Stimulated activated CD8-positive, alpha-beta memory T cell treated with anti-CD3 and anti-CD28 coated beads, Interleukin-7, amount 100 ng/mL, for 4 hours (primary cell): ENCODE measurements at regions not wholly inside any gene's neighbourhood (a gene's known extent, or its start where the extent isn't known, plus 50 kb on each side); places are given as distances from the start of the nearest gene placed in this dataset.

Experiments used
- DNase-seq, 2 donors: peaks; one replicate each; pipeline ENCODE4 v3.0.0-alpha.2; 2020; ENCODE audit warnings: low read depth in 2 of 2

DNA sequence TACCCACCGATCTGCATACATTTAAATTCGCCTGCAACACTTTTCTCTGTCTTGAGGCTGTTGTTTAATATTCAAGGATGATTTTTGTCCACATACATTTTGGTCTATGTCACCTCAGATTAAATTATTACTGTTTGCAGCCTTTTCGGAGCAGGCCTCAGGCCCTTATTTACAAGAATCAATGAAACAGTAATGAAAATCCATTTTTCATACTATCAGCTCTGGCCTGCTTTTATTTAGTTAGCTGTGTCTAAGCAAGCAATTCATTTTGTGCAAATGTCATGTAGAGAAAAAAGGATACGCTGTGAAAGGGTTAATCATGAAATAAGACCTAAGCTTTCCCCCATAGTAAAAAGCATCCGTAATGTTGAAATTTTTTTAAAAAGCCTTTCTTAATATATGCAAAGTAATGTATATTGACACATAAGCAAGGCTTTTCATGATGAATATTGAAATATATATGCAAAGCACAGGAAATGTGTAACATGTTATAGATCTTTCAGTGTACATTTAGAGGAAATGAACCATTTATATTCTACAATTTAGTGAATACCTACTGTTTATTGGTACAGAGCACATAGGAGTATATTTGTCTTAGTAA is 1135.3 kb upstream of the ZEB2 start:
- DNase-seq = no peak

DNA sequence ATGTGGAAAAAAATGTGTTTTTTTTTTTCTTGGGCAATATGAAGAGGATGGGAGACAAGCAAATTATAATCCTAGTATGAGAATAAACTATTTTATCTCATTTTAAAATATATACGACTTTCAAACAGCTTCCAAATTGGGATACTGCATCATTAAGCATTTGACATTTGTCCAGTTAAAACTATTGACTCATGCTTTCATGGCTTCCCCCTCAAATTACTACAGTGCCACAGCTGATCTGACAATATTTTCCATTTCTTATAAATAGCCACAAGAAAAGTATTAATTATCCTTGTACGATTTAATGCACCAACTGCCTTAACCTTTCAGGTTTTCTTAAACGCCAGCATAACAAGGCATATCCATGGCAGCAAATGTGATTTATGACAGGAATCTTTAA is 1134.8 kb upstream of the ZEB2 start:
- DNase-seq = no peak

DNA sequence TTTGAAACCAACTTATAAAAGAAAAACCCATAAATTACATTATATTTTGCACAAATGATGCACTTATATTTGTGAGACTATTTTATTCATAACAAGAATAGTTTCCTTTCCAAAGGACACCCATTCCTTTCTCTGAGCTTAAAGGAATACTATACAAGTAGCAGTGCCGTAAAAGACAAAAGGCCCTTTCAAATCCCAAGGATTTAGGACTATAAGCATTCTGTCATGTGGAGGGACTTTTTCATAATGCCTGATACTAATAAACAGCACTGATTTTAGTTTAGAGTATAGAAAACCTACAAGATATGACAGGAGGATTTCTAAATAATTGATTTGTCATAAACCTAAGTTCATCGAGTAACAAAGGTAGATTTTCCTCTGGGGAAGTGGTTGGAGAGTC is 1134.2 kb upstream of the ZEB2 start:
- DNase-seq = no peak

DNA sequence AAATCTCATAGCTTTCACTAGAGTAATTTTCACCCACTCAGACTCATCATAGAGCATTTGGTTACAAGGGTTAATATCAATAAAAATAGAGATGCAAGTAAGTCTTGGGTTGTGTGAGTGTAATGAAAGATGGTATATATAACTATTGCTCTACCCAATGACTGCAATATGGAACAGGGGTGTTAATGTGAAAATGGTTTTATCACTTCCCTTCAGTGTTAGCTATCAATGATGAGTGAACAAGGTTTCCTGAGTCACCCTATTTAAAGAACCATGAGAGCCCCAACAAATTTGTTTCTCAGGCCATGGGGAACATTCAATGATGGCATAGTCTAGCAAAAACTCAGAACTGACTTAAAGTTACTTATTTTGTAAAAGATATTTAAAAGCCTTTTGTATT is 1133.6 kb upstream of the ZEB2 start:
- no peak for DNase-seq

DNA sequence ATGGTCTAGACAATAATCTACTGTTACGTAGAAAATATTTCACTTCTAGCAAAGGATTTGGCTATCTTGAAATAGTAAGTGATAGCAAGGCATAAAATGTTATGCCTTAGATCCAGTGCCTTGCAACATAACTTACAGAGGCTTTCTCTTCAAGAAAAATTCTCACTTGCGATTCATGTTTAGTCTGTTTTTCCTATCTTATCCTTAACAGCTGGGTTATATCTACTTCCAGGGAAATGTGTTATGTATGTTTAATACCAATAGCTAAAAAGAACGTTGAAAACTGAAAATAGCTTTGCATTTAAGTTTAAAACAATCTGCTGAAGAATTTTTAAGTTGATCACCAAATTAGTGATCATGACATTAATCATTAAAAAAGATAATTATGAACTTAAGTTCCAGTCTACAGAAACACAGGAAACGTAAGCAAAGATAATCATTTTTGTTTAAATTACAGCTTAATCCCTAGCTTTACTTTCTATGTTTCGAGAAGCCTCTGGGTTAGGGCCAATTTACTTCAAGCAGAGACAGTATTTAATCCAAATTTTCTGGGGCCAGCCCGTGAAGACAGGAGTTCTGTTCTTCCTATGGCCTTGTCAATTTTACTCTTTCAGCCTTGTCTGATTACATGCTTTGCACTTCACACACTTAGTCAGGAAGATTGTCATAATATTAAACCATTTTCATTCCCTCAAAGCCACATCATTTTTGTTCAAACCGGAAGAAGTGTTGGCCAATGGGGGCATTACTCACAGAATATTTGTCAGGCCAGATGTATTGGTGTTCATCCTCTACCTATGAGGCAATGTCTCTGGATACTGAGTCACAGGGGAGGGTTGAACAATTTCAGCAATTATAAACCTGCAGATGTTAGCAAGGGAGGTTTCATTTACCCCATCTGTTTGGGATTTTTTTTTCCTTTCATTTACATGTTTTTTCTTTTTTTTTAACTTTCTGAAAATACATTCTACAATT is 1132.9 kb upstream of the ZEB2 start:
- no peak for DNase-seq

DNA sequence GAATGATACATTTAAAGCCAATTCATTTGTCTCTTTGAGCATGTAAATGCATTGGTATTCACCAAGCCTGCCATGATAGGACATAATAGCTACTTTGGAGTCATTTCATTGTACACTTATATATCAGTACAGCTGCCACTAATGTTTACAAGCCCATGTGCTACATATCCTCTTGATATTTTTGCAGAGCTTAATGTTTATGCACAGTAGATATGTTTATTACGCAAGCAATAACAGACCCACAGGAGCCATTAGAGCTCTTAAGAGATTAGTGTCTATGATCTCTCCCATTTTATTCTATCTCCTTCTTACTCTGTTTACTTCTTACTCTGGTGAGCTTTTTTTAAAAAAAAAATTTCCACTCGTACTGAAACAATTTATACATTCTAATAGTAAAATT is 1132.1 kb upstream of the ZEB2 start:
- no peak for DNase-seq

DNA sequence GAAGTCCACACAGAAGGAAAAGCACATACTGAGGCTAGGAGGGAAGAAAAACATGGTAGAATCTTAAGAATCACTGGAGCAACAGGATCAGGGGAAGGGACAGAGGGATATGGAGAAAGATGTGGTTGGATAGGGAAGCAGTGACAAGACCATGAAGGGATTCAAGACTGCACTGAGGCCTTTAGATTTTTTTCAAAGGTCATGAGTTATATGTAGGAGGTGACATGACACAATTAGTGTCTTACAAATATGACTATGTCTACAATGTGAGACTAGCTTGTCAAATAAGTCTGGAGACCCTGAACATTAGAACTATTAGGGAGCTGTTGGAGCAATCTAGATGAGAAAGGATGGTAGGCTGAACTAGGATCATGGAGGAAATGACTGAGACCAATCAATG is 1130.3 kb upstream of the ZEB2 start:
- DNase-seq = no peak

DNA sequence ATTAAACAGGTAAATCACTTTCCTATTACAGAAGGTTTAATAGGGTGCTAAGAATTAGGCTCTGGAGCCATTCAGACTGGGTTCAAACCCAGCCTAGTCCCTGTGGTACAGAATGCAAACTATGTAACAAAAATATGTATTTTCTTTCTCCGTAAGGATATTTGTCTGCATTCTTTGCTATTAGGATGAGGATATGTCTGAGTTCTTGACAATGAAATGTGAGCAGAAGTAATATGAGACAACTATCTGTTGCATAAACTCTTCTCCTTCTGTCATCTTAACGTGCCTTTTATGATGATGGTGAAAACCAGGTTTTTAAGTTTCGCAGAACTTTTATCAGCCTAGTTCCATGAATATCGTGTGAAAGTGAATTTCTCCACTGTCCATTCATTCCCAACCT is 1129.1 kb upstream of the ZEB2 start:
- no peak for DNase-seq

DNA sequence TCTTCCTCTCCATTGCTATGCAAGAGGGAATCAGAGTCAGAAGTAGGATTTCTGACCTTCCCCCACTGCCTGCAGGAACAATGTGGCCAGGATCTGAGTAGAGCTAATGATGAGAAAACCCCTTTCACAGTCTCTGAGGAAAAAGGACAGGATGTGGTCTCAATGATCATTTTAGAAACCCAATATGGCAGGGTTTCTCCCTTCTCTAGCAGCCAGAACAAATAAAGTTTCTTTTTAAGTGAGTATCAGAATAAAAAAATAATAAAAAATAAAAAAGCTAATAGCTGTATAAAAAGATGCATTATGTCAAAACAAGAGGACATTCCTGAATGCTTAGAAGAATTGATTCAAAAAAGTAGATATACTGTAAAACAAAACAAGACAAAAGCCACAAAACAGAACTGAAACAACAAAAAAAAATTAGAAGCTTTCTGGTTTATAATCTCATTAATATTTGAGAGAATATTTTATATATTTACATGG is 1124.9 kb upstream of the ZEB2 start:
- DNase-seq = no peak

DNA sequence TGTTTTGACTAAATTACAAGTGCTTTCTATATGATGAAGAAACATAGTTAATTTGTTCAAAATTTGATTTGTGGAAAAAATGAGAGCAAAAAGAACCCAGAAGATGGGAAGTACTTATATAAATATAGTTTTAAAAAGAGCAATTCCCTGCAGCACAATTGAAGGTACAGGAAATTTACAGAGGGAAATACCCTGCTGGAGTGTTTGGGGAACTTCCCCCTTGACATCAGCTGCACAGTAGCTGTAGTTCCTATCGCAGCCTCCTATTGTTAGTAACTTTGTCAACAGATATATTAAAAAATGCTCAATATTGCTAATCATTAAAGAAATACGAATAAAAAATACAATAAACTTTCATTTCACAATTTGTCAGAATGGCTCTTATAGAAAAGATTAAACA is 1118.8 kb upstream of the ZEB2 start:
- no peak for DNase-seq

DNA sequence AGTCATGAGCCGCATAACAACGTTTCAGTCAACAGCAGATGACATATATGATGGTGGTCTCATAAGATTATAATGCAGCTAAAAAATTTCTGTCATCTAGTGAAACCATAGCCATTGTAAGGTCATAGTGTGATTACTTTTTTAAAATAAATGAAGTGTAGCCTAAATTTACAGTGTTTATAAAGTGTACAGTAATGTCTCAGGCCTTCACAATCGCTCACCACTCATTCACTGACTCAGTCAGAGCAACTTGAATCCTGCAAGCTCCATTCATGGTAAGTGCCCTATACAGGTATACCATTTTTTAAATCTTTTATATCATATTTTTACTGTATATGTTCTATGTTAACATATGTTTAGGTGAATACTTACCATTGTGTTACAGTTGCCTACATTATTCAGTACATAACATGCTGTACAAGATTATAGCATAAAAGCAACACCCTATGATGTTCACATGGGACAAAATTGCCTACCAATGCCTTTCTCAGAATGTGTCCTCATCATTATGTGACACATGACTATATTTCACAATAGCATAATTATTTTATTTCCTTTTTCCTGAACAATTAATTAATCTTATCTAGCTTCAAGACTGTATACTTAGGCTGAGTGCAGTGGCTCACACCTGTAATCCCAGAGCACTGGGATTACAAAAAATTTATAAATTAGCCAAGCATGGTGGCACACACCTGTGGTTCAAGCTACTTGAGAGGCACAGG is 1115.9 kb upstream of the ZEB2 start:
- DNase-seq = no peak

DNA sequence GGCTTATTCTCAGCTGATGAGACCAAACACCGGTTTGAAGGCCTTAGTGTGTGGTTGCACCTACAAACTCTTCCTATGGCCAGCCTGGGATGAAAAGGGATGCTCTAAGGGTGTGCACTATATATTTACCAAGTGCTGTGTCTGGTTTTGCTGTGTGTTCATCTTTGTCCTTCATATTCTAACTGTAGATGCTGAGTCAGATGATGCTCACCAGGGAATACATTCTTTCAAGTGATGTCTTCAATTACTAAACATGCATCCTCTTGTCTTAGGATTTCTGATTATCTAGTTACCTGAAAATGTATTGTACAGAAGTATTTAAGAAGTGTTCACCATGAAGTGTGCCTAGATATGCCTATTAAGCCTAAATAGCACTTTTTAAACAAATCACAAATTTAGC is 1111.6 kb upstream of the ZEB2 start:
- DNase-seq = no peak

DNA sequence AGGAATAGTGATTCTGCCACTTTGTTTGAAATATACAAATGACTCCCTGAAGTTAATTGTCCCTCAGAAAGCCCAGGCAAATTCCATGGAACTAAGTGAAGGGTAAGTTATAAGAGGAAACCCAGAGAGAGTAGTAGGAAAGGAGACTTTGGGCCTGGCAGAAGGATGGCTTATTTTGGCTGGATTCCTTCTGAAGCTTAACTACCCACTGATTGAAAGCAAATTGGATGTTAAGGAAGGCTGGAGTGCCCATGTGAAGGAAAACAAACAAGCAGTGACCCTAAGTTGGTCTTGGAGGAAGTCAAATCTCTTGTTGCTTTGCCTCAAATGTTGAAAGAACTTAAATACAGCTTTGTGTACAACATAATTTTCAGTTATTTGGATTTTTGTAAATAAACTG is 1106.4 kb upstream of the ZEB2 start:
- no peak for DNase-seq

DNA sequence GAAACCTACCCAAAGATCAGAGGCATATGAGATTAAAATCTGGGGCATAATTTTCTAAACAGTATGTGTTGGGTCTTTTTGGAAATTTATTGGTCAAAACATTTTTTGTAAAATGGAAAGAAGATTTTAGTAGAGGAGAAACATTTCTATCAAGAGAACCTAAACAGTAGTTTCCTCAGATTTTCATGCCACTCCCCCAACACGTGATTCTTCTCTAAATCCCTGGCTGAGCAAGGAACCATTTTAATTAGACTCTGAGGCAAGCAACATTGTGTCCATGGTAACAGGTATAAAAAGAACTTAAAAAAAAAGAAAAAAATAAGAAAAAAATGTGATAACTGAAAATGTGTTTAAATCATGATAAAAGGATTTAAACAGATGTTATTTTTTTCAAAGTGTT is 1105.2 kb upstream of the ZEB2 start:
- no peak for DNase-seq

DNA sequence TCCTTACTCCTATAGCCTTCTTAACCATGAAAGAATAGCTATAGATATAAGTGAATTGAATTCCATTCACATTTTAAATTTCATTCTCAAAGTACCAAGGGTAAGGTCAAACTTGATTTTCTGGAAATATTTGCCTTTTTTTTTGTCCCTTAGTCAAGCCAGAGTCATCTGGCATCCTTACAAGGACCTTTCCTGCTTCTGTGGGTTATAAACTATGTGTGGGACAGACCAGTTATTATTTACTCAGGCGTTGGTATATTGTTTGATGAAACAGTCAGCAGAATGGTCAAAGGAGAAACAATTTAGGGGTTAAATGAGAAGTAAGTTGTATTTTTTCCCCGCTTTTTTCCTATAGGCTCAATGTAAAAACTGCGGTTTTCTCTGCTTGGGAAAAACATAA is 1103.2 kb upstream of the ZEB2 start:
- no peak for DNase-seq

DNA sequence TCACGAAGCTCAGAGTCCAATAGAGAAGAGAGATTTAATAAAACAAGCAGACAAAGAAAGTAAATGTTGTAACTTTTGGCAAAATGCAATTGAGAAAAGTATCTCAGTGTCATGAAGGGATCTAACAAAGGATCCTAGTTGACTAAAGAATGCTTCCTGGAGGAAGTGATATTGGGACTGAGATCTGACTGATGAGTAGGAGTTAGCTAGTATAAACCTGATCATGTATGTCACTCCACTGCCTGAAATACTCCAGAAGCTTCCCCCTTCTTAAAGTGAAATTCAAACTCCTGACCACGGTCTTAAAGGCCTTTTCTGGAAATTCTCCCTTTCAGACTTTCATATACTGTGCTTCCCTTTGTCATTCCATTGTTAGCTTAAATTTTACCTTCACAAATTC is 1102.4 kb upstream of the ZEB2 start:
- DNase-seq = no peak

DNA sequence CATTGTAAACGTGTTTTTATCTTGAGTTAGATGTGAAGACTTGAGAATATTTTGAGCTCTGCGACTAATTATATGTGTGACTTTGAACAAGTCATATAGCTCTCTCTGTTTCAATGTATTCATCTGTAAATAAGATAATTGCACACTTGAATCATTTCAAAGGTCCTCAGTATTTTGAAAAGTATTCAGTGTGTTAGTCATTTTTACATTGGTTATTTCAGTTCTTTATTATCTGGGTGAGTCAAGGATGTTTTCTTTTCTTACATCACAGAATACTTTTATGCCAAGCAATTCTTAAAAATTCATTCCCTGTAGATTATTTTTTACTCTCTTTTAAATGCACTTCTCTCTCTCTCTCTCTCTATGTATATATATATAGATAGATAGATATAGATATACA is 1098.0 kb upstream of the ZEB2 start:
- no peak for DNase-seq

DNA sequence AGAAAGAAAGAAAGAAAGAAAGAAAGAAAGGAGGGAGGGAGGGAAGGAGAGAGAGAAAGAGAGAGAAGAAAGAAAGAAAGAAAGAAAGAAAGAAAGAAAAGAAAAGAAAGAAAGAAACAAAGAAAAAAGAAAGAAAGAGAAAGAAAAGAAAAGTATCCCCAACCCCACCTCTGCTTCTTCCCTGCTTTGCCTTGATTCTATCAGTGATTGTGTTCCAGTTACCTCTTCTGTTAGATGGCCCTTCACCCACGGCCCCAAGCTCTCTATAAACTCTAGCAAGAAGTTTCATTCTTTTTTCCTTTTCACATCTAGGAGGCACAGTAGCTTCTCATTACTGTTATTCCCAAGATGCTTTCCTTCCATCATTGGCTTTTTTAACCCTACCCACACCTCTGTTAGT is 1097.5 kb upstream of the ZEB2 start:
- no peak for DNase-seq

DNA sequence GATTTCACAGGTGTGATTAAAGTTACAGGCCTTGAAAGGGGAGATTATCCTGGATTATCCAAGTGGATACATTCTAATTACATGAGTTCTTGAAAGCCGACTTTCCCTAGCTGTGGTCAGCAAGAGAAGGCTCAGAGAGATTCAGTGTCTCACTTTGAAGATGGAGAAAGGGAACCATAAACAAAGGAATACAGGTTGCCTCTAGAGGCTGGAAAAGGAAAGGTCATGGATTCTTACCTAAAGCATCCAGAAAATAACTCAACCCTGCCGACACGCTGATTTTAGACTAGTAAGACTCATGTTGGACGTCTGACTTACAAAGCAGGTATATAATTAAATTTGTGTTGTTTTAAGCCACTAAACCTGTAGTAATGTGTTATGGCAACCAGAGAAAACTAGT is 1095.7 kb upstream of the ZEB2 start:
- DNase-seq = no peak

DNA sequence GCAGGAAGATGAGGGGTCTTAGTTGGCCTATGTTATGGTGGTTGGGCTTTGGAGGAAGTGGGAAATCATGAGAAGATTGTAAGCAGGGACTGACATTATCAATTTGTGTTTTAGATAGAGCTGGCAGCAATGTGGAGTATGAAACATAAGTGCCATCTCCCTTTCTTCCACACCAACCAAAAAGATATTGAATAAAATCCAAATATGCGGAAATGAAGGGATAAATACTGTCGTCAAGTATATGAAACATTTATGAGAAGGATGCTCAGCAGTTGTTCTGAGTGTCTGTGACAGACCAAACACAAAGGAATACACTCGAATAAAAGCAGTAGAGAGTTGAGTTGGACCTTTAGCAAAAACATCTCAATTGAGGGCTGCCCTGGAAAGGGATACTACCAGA is 1090.0 kb upstream of the ZEB2 start:
- DNase-seq = no peak

DNA sequence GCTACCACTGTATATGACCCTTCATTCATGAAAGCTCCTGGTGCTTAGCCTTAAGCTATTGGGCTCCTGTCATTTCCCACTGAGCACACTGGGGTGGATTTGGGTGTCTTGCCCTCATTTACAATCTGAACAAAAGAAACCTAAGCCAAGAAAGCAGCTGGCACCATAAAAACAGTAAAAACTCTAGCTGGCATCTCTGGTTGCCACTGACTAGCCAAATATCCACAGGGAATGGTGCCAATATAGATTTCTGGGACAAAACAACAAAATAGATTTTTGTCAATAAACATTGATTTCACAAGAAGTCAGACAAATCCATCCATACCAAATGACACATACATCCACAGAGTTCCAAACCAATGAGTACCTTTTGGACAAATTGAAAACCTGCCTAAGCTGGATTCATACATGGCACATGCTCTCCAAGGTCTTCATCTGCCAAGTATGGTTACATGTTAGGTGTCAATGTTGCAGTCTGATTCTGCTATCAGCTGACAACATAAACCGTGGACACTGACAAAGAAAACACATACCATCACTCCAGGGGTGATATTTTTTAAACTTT is 1081.5 kb upstream of the ZEB2 start:
- no peak for DNase-seq

DNA sequence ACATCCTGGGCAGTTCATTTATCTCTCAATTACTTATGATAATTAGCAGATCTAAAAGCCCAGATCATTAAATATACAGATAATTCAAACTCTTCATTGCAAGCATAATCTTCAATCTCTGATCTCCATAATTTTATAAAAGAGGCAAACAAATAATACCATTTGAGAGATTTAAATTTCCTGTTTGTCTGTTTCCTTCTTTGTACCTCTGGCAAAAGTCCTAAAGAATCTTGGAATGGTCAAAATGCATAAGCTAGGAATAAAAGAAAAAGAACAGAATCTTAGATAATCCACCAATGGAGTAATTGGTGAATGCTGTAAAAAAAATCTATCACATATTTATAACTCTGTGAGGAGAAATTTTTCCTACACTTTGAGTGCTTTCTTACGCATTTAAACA is 1080.9 kb upstream of the ZEB2 start:
- DNase-seq = no peak
